HL-60 (cell line): ENCODE measurements at regions not wholly inside any gene's neighbourhood (a gene's known extent, or its start where the extent isn't known, plus 50 kb on each side); places are given as distances from the start of the nearest gene placed in this dataset.

Experiments
- DNase-seq, 2 experiments: peaks; one replicate each; pipeline ENCODE4 v3.0.0-alpha.2; 2010 to 2020; ENCODE audit warnings: low read depth in 1 of 2, low spot score in 1 of 2
- H3K27ac ChIP-seq: fragments of 250-450 bp; sonication (Bioruptor Pico); replicated peaks from 2 replicates; pipeline ENCODE4 v1.5.1; 2020; ENCODE audit warnings: mild to moderate bottlenecking, moderate library complexity
- H3K27me3 ChIP-seq: fragments of 250-450 bp; sonication (Bioruptor Pico); 2 replicates; pipeline ENCODE4 v1.5.1; 2021; ENCODE audit warnings: mild to moderate bottlenecking, moderate library complexity; ENCODE audit not compliant: insufficient read depth, poor library complexity, severe bottlenecking
- H3K4me3 ChIP-seq: replicated peaks from 2 replicates; pipeline ENCODE4 v1.5.1; 2011; ENCODE audit warnings: mild to moderate bottlenecking, control low read depth, low read length; ENCODE audit not compliant: insufficient read depth
- CTCF ChIP-seq: IDR thresholded peaks from one replicate; pipeline ENCODE4 v1.5.1; 2011; ENCODE audit warnings: low read length, control low read depth, inconsistent platforms; ENCODE audit not compliant: insufficient read depth
- GABPA ChIP-seq: IDR thresholded peaks from 2 replicates; pipeline ENCODE4 v1.6.1; 2012; ENCODE audit warnings: low read depth
- POLR2AphosphoS5 ChIP-seq: IDR thresholded peaks from 2 replicates; pipeline ENCODE4 v1.6.1; 2012; ENCODE audit warnings: low read depth
- REST ChIP-seq: IDR thresholded peaks from 2 replicates; pipeline ENCODE4 v1.6.1; 2012; ENCODE audit warnings: low read depth; ENCODE audit not compliant: insufficient replicate concordance
- SPI1 ChIP-seq: IDR thresholded peaks from 2 replicates; pipeline ENCODE4 v1.6.1; 2012; ENCODE audit warnings: low read depth, mild to moderate bottlenecking, borderline replicate concordance

DNA sequence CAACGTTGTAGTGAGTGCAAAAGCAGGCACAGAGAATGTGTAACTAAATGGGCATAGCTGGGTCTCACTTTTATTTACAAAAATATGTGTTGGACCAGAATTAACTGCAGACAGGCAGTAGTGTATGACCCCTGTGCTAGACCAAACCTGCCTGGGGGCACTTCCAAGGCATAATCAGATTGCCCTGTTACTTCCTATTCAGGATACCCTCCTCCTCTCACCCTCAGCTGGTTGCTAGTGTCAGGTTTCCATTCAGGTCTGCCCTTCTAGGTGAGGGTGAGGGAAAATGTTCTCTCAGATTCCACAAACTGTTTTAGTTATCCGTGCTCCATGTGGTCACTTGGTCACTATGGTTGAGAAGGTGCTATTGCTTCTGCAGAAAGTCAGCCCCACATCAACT, 387.3 kb downstream of the LMX1A start:
- no peak overlapping the region for H3K4me3 ChIP-seq
- H3K27ac ChIP-seq = no peak overlapping the region
- no peaks in the 10 kb centered on the region for H3K27me3 ChIP-seq
- DNase-seq = no peak
- TF ChIP-seq POLR2AphosphoS5 (no peak), REST (no peak), CTCF (no peak), SPI1 (no peak), GABPA (no peak)

DNA sequence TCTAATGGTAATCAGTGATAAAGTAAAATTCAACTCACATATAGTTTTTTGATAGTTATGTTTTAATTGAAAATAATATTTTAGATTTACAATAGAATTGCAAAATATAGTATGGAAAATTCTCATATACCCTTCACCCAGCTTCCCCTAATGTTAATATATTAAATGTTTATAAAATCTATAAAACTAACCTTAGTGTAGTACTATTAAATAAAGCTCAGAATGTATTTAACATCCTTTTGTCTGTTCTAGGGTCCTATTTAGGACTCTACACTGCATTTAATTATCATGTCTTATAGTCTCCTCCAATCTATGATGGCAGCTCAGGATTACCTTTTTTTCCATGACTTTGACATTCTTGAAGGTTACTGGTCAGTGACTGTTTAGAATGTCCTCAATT, 389.2 kb downstream of the LMX1A start:
- Histone ChIP-seq H3K27me3 (no peaks in the 10 kb centered on the region), H3K27ac (no peak overlapping the region)
- no peak for TF ChIP-seq SPI1
- no peak for TF ChIP-seq GABPA
- TF ChIP-seq REST = no peak
- no peak for TF ChIP-seq CTCF
- no peak for TF ChIP-seq POLR2AphosphoS5

DNA sequence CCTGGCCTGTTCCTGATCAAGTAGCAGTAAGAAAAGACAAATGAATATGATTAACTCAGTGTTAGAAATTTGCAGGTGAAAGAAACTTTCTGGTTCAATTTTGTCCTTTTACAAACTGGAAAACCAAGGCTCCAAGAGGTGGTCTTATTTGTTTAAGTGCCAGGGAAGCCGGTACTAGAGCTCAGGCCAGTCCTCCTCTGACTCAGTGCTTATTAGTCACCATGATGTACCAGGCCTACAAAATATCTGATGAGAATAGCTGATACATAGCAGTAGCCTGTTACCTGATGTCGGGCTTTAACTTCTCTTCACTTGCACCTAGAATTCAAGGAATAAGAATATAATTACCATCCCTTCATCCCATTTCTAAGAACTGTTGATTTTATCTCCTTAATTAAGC, 394.8 kb downstream of the LMX1A start:
- no peak for TF ChIP-seq CTCF
- TF ChIP-seq REST = no peak
- no peak for TF ChIP-seq SPI1
- TF ChIP-seq GABPA = no peak
- no peak for TF ChIP-seq POLR2AphosphoS5
- no peak for DNase-seq
- H3K27me3 ChIP-seq = no peaks in the 10 kb centered on the region

More for the DNA sequence above, 389.2 kb downstream of the LMX1A start:
- no peak for DNase-seq
- H3K4me3 ChIP-seq = no peak overlapping the region

More for the DNA sequence above, 394.8 kb downstream of the LMX1A start:
- no peak overlapping the region for H3K4me3 ChIP-seq
- H3K27ac ChIP-seq = no peak overlapping the region
